Stimulated activated CD4-positive, alpha-beta T cell treated with anti-CD3 and anti-CD28 coated beads, Interleukin-2, amount 100 ng/mL, for 24 hours (primary cell): ENCODE measurements at regions not wholly inside any gene's neighbourhood (a gene's known extent, or its start where the extent isn't known, plus 50 kb on each side); places are given as distances from the start of the nearest gene placed in this dataset.

Source experiments
- DNase-seq, 2 donors: peaks; one replicate each; pipeline ENCODE4 v3.0.0-alpha.2; 2020

GRCh38 chr22:48960576-48960975 is 867.1 kb downstream of the BRD1 start:
- DNase-seq, result no peak

GRCh38 chr22:48959496-48959895 is 868.2 kb downstream of the BRD1 start:
- no peak for DNase-seq

- DNase-seq, result no peak
These were observed 869.7 kb downstream of the BRD1 start for GRCh38 chr22:48957987-48958321.

- DNase-seq, result no peak
These were observed 870.2 kb downstream of the BRD1 start for GRCh38 chr22:48957311-48957986.

GRCh38 chr22:48955351-48956311 is 872.0 kb downstream of the BRD1 start:
- DNase-seq, result no peak

GRCh38 chr22:48954781-48955311 is 872.8 kb downstream of the BRD1 start:
- DNase-seq, result no peak

GRCh38 chr22:48953830-48954229 is 873.8 kb downstream of the BRD1 start:
- DNase-seq, result no peak

GRCh38 chr22:48953103-48953720 is 874.5 kb downstream of the BRD1 start:
- no peak for DNase-seq

GRCh38 chr22:48952256-48953102 is 875.2 kb downstream of the BRD1 start:
- DNase-seq, result no peak

- no peak for DNase-seq
These were observed 875.8 kb downstream of the BRD1 start for GRCh38 chr22:48951836-48952235.

- no peak for DNase-seq
These were observed 877.3 kb downstream of the BRD1 start for GRCh38 chr22:48950151-48950915.

- DNase-seq, result no peak
These were observed 878.1 kb downstream of the BRD1 start for GRCh38 chr22:48949375-48950149.

- DNase-seq, result no peak
These were observed 879.0 kb downstream of the BRD1 start for GRCh38 chr22:48948575-48949170.

- no peak for DNase-seq
These were observed 880.0 kb downstream of the BRD1 start for GRCh38 chr22:48947636-48948035.

GRCh38 chr22:48945621-48946458 is 881.8 kb downstream of the BRD1 start:
- no peak for DNase-seq

GRCh38 chr22:48944751-48945620 is 882.7 kb downstream of the BRD1 start:
- no peak for DNase-seq

- no peak for DNase-seq
These were observed 883.3 kb downstream of the BRD1 start for GRCh38 chr22:48944433-48944750.

- DNase-seq, result peak in 1 of 2 donors; percentile 13
These were observed 883.9 kb downstream of the BRD1 start for GRCh38 chr22:48943567-48944432.
